ENCODE measurements at regions not wholly inside any gene's neighbourhood (a gene's known extent, or its start where the extent isn't known, plus 50 kb on each side); places are given as distances from the start of the nearest gene placed in this dataset.

DNA sequence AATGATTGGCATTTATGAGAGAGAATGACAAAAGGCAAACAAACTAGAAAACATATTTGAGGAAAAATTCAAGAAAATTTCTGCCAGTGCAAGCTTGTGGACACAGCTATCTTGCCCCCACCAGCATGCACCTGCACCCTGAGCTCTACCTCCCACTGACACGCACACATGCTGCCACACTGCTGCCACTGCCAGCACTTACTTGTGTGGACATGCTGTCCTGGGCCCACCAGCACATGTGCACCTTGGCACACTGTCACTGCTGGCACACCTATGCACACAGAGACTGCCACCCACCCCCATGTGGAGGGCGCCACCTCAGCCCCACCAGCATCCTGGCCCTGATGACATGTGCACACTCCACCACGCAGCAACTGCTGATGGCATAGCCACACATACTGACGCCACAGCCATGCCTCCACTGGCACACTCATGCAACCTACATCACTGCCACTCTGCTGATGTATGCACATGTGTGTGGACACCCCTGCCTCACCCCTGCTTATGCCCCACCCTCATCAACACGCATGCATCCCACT, 475.0 kb downstream of the SOX5 start:
- H3K4me3 ChIP-seq (ENCODE audit: low read depth, low read length), result no peak overlapping the region
- DNase-seq (ENCODE audit: low read depth), result no peak
- no peaks in the 10 kb centered on the region for H3K36me3 ChIP-seq (ENCODE audit: control insufficient read depth, insufficient read depth, low read length)
- no peaks in the 10 kb centered on the region for H3K27me3 ChIP-seq (ENCODE audit: control insufficient read depth, insufficient read depth, low read length)
- TF ChIP-seq, protein P1, sequence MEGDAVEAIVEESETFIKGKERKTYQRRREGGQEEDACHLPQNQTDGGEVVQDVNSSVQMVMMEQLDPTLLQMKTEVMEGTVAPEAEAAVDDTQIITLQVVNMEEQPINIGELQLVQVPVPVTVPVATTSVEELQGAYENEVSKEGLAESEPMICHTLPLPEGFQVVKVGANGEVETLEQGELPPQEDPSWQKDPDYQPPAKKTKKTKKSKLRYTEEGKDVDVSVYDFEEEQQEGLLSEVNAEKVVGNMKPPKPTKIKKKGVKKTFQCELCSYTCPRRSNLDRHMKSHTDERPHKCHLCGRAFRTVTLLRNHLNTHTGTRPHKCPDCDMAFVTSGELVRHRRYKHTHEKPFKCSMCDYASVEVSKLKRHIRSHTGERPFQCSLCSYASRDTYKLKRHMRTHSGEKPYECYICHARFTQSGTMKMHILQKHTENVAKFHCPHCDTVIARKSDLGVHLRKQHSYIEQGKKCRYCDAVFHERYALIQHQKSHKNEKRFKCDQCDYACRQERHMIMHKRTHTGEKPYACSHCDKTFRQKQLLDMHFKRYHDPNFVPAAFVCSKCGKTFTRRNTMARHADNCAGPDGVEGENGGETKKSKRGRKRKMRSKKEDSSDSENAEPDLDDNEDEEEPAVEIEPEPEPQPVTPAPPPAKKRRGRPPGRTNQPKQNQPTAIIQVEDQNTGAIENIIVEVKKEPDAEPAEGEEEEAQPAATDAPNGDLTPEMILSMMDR (IDR thresholded peaks at IDR 0.05; ENCODE audit: insufficient read depth, low read length, poor library complexity, severe bottlenecking), result no peak

Measured in kidney epithelial cell (primary cell).